DMS153 treated with DMSO at 0.1 percent for 48 hours (cell line): ENCODE measurements at regions not wholly inside any gene's neighbourhood (a gene's known extent, or its start where the extent isn't known, plus 50 kb on each side); places are given as distances from the start of the nearest gene placed in this dataset.

ENCODE experiments used
- DNase-seq: peaks from one replicate; lab custom pipeline; 2025; ENCODE audit not compliant: unreplicated experiment; lab: John Stamatoyannopoulos, UW

DNA sequence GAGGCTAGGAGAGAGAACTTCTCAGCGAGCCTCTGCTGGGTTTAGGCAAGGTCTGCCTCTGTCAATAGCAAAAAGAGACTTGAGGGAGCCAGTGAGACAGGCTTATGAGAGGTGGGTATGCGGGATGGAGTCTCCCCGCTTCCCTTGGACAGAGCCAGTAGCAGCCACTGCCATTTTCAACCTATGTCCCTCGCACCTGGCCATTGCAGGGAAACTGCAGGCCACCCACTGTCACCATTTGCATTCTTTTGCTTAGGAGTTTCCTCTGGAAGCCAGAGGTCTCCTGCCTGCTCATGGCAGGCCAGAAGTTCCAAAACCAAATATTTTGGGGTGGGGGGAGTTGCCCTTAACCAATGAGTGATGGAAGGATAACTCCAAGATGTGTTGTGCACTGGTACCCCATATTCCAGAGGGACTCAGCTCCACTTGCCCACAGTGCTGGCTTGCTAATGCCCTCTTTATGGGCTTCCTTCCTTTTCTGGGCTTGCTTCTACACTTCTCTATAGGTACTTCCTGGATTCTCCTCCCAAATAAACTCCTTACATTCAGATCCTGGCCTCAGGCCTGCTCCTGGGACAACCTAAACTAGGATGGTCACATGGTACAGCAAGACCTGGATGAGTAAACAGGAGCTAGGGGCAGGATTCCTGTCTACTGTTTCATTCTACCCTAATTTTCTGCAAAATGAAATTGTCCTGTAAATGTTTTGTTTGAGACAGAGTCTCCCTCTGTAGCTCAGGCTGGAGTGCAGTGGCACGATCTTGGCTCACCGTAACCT, 108.9 kb upstream of the PROK2 start:
- DNase-seq = no peak

GRCh38 chr3:71893122-71893521, 108.2 kb upstream of the PROK2 start:
- no peak for DNase-seq

GRCh38 chr3:71891483-71891882, 106.5 kb upstream of the PROK2 start:
- no peak for DNase-seq

- DNase-seq = no peak
Measured at GRCh38 chr3:71890356-71890931, 105.5 kb upstream of the PROK2 start.

GRCh38 chr3:71887256-71887655, 102.3 kb upstream of the PROK2 start:
- no peak for DNase-seq

DNA sequence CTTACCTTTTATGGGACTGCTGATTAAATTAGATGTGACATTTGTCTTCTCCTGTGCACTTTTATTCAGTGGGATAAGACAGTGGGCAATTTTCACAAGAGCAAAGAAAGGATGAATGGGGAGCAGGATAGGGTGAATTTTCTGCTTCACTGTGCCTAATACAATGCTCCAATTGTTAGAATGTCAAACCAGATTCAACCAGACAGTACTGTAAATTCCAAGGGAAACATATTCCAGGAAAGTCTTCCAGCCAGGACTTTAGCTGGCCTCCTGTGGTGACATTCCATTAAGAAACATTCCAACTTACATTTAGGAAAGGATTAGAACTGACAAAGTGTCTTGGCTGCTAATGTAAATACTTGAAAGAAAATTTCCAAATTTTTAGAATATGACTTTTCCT, 100.1 kb upstream of the PROK2 start:
- DNase-seq = no peak

GRCh38 chr3:71881732-71882131, 96.8 kb upstream of the PROK2 start:
- DNase-seq = no peak

GRCh38 chr3:71881041-71881440, 96.1 kb upstream of the PROK2 start:
- DNase-seq = no peak

GRCh38 chr3:71879089-71879488, 94.1 kb upstream of the PROK2 start:
- DNase-seq = no peak

GRCh38 chr3:71876135-71877105, 91.5 kb upstream of the PROK2 start:
- DNase-seq = no peak

- DNase-seq = peak; percentile 4
Measured at GRCh38 chr3:71875461-71875947, 90.6 kb upstream of the PROK2 start.

- DNase-seq = no peak
Measured at GRCh38 chr3:71874618-71875017, 89.7 kb upstream of the PROK2 start.

GRCh38 chr3:71873093-71873611, 88.2 kb upstream of the PROK2 start:
- no peak for DNase-seq

DNA sequence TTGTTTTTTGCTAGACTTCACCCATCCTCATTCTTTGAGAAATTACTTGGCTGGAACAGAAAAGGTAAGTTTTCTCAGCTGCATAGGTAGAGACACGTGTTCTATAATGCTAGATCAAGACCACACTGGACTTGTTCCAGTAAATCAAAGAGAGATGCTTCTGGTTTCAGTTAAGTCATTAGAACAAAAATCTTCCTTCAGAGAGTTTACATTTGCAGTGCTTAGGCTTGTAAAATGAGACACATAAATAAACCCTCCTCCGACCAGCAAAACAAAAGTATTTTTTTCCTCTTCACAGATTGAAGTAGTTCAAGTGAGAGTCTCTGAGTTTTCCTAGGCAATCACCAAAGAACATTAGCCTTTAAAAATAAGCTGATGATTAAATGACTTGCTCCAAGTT, 87.3 kb upstream of the PROK2 start:
- DNase-seq = no peak

DNA sequence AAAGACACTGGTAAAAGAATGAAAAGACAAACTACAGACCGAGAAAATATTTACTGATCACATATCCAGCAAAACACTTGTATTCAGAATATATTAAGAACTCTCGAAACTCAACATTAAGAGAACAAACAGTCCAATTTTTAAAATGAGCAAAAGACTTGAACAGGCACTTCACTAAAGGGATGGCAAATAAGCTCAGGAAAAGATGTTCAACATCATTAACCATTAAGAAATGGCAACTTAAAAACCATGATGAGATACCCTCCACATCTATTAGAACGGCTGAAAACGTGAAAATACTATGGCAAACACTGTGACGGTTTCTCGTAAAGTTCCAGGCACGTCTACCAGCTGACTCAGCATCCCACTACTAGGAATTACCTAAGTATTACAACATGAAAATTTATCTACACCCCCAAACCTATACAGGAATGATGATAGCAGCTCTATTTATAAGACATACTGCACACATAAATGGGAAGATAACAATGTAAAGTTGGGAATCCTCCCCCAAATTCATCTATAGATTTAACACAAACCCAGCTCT, 86.1 kb upstream of the PROK2 start:
- no peak for DNase-seq

DNA sequence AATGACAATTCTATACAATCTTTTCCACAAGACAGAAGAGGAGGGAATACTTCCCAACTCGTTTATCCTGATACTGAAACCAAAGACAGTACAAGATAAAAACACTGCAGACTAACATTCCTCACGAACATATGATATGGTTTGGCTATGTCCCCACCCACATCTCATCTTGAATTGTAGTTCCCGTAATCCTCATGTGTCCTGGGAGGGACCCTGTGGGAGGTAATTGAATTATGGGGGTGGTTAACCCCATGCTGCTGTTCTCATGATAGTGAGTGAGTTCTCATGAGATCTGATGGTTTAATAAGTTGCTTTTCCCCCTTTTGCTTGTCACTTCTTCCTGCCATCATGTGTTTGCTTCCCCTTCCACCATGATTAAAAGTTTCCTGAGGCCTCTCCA, 83.9 kb upstream of the PROK2 start:
- DNase-seq = no peak

DNA sequence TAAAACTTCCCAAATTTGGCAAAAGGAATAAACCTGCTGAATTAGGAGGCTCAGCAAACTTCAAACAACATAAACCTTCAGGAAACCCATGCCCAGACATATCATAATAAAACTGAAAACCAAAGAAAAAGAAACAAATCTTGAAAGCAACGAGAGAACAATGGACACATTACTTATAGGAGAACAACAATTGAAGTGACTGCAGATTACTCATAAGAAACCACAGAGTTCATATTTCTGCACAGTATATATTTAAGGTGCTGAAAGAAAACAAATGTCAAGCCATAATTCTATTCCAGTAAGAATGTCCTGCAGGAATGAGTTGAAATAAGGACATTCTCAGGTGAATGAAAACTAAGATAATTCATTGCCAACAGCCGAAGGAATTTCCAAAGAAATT, 80.8 kb upstream of the PROK2 start:
- DNase-seq = no peak

DNA sequence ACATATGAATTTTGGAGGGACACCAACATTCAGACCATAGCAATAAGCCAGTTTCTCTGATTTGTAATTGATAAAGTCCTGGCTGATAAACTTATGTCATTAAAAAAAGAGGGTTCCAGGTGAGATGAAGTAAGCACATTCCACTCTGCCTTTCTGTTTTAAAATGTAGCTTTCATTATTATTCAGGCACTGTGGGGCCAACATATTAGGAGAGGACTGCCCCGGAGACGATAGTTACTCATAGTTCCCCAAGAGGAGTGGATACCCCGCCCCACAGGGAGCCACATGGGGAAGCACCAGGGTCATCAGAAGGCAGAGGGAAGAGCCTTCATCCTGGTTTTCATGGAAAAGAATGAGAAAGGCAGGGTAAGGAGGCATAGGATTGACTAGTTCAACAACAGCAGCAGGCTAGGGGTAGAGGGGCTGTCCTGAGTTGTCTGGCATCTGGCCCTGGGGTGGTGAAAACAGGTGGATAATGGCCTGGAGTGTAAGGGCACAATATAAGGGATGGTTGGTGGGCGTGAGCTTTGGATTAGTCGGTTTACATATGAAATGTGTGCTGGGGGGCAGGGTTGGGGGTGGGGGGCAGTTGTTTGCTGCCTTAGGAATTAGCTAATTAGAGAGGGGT, 78.7 kb upstream of the PROK2 start:
- DNase-seq = no peak

DNA sequence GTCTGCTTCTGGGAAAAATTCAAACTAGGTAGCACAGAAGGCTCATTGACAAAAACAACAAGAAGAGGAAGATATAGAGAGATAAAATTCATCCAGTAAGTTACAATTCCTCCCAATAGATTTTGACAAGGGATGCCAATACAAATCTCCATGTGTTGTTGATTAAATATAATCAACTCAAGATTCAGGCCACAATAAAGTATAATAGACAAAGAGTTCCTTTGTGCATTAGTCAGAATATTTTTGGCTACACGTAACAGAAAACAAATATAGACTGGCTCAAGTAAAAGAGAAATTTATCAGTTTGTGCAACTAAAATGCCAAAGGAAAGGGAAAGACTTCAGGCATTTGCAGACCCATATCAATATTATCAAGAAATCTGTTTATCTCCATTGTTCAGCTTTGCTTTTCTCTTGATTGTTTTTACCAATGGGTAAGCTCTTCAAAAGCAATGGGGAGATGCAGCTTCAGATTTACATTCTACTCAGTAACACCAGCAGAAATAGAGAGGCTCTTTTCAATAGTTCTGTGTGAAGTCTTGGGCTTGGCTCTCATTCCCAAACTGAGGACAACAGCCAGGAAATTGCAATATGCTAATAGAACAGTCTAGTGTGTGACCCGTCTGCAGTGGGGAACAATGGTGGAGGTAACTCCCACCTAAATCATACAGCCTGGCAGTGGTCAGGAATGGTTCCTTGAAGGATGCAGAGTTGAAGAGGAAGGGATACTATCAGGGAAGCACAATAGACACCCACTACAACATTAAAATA, 77.6 kb upstream of the PROK2 start:
- DNase-seq = no peak

DNA sequence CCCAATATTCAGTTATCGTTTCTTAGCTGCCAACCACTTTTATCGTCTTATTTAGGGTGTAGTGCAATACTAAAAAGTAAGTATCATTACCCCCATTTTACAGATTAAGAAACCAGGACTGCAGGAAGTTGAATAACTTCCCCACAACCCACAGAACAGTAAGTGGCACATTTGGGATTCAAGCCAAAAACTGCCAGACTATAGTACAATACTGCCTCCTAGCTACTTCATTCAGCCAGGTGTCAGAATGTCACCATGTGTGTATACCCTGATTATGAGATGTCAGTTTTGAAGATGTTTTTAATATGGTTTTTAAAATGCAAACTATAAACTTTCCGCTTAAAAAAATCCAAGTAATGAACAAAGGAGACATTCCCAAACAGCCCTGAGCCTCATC, 74.2 kb upstream of the PROK2 start:
- peak; percentile 4 for DNase-seq
